GM12892 (cell line): ENCODE measurements at regions not wholly inside any gene's neighbourhood (a gene's known extent, or its start where the extent isn't known, plus 50 kb on each side); places are given as distances from the start of the nearest gene placed in this dataset.

Experiments used
- DNase-seq: peaks from one replicate; pipeline ENCODE4 v3.0.0; 2011; ENCODE audit not compliant: insufficient read length
- FAIRE-seq: peaks from 2 replicates; lab custom pipeline; 2011; peaks lifted over from hg19 to GRCh38; lab: Jason Lieb, UNC
- POLR2A ChIP-seq: IDR thresholded peaks from 2 replicates; pipeline ENCODE4 v1.6.1; 2011; ENCODE audit warnings: low read depth, low read length, control low read depth
- POLR2AphosphoS5 ChIP-seq: IDR thresholded peaks from 2 replicates; pipeline ENCODE4 v1.6.1; 2011; ENCODE audit warnings: low read depth, low read length, control low read depth
- TAF1 ChIP-seq: IDR thresholded peaks from 2 replicates; pipeline ENCODE4 v1.6.1; 2011; ENCODE audit warnings: low read depth, mild to moderate bottlenecking, control low read depth, low read length, borderline replicate concordance

- FAIRE-seq: no peak
- no peak for DNase-seq
- TF ChIP-seq TAF1 (no peak), POLR2AphosphoS5 (no peak), POLR2A (no peak)
Measured at GRCh38 chr9:89929315-89929672, 324.5 kb downstream of the GADD45G start.

GRCh38 chr9:89929673-89930480 is 325.1 kb downstream of the GADD45G start:
- FAIRE-seq: no peak
- TF ChIP-seq POLR2AphosphoS5 (no peak), POLR2A (no peak), TAF1 (no peak)
- DNase-seq: no peak

GRCh38 chr9:89933578-89933977 is 328.8 kb downstream of the GADD45G start:
- TF ChIP-seq POLR2A: no peak
- no peak for TF ChIP-seq TAF1
- TF ChIP-seq POLR2AphosphoS5: no peak
- no peak for FAIRE-seq
- no peak for DNase-seq

- DNase-seq (no peak), FAIRE-seq (no peak)
- TF ChIP-seq TAF1 (no peak), POLR2AphosphoS5 (no peak), POLR2A (no peak)
Measured at GRCh38 chr9:89935115-89935514, 330.3 kb downstream of the GADD45G start.

- no peak for TF ChIP-seq POLR2AphosphoS5
- no peak for TF ChIP-seq POLR2A
- no peak for TF ChIP-seq TAF1
- DNase-seq: no peak
Measured at GRCh38 chr9:89935801-89936200, 331.0 kb downstream of the GADD45G start.

GRCh38 chr9:89937051-89937450 is 332.2 kb downstream of the GADD45G start:
- TF ChIP-seq TAF1: no peak
- FAIRE-seq (no peak), DNase-seq (no peak)

More at GRCh38 chr9:89935801-89936200, 331.0 kb downstream of the GADD45G start:
- FAIRE-seq: no peak

GRCh38 chr9:89939181-89939580 is 334.4 kb downstream of the GADD45G start:
- DNase-seq: no peak
- TF ChIP-seq POLR2AphosphoS5 (no peak), TAF1 (no peak), POLR2A (no peak)
- FAIRE-seq: no peak

GRCh38 chr9:89939626-89940292 is 334.9 kb downstream of the GADD45G start:
- TF ChIP-seq TAF1 (no peak), POLR2AphosphoS5 (no peak), POLR2A (no peak)
- no peak for FAIRE-seq

GRCh38 chr9:89940625-89941024 is 335.8 kb downstream of the GADD45G start:
- no peak for TF ChIP-seq POLR2AphosphoS5
- TF ChIP-seq TAF1: no peak
- no peak for TF ChIP-seq POLR2A
- DNase-seq: no peak
- no peak for FAIRE-seq

More at GRCh38 chr9:89939626-89940292, 334.9 kb downstream of the GADD45G start:
- no peak for DNase-seq

- DNase-seq (no peak), FAIRE-seq (no peak)
- TF ChIP-seq POLR2AphosphoS5 (no peak), POLR2A (no peak), TAF1 (no peak)
Measured at GRCh38 chr9:89941875-89942274, 337.1 kb downstream of the GADD45G start.

GRCh38 chr9:89942643-89943042 is 337.8 kb downstream of the GADD45G start:
- DNase-seq (no peak), FAIRE-seq (no peak)
- TF ChIP-seq POLR2A (no peak), TAF1 (no peak), POLR2AphosphoS5 (no peak)

GRCh38 chr9:89943309-89943708 is 338.5 kb downstream of the GADD45G start:
- no peak for FAIRE-seq
- TF ChIP-seq POLR2AphosphoS5 (no peak), POLR2A (no peak), TAF1 (no peak)
- DNase-seq: no peak
